ENCODE measurements at regions not wholly inside any gene's neighbourhood (a gene's known extent, or its start where the extent isn't known, plus 50 kb on each side); places are given as distances from the start of the nearest gene placed in this dataset.

DNA sequence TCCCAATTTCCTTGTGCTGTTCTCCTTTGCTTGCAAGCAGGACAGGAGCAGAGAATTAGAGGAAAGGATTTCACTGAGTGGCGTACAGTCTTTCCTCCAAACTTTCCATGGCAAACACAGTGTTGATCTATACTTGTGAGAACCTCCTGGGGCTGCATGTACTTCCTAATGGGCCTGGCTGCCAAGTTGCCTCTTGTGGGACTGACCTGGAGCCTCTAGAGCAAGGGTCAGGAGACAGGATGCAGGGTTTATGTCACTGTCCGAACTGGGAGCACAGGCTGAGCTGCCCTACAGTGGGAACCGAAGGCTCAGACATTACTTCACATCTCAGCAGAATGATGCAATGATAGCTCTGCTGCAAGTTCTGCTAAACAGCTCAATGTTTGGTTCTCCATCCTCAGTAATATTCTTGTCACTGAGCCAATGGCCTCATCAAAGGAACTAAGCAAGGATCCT, 102.3 kb downstream of the ENC1 start:
- TF ChIP-seq POLR2A (IDR thresholded peaks at IDR 0.05; ENCODE audit: low read depth, low read length), result no peak
- no peak for TF ChIP-seq POLR2AphosphoS5 (IDR thresholded peaks at IDR 0.05; ENCODE audit: low read depth, low read length)
